A673 (cell line): ENCODE measurements at regions not wholly inside any gene's neighbourhood (a gene's known extent, or its start where the extent isn't known, plus 50 kb on each side); places are given as distances from the start of the nearest gene placed in this dataset.

Experiments used
- CTCF ChIP-seq: fragments of 300-800, 200-600 bp; sonication (generic); conservative IDR thresholded peaks from 2 replicates; pipeline ENCODE4 v1.5.1; 2017; ENCODE audit warnings: low read depth, mild to moderate bottlenecking, antibody characterized with exemption, low read length, moderate library complexity, mixed read lengths
- EZH2 ChIP-seq: fragments of 200-600 bp; sonication (generic); IDR thresholded peaks from 2 replicates; pipeline ENCODE4 v1.6.1; 2017; ENCODE audit warnings: borderline replicate concordance, low read depth, mild to moderate bottlenecking, mixed read lengths, antibody characterized with exemption, low read length; ENCODE audit not compliant: poor library complexity, severe bottlenecking

- no peak for TF ChIP-seq CTCF
- TF ChIP-seq EZH2: no peak
Measured at GRCh38 chr13:106172176-106172905, 363.1 kb downstream of the EFNB2 start.
